Tibial nerve (tissue), 4 donors: ENCODE measurements at regions not wholly inside any gene's neighbourhood (a gene's known extent, or its start where the extent isn't known, plus 50 kb on each side); places are given as distances from the start of the nearest gene placed in this dataset.
"Not testable (repeated sequence)": the region's sequence is repeated elsewhere in the genome, so short reads cannot be mapped to it uniquely, and the experiment has no call there.

Experiments used
- DNase-seq, 2 donors: peaks; one replicate each; pipeline ENCODE4 v3.0.0-alpha.2; 2019; ENCODE audit warnings: low spot score in 2 of 2
- H3K27ac ChIP-seq, 4 donors: fragments of 200-600 bp; sonication (generic) in 3 of 4; one replicate each; pipeline ENCODE4 v1.5.1; 2017 to 2019; ENCODE audit warnings: mild to moderate bottlenecking in 1 of 4
- H3K27me3 ChIP-seq, 2 donors: fragments of 200-600 bp; sonication (generic) in 1 of 2; one replicate each; pipeline versions ENCODE4 v1.5.1 to v1.6.0; 2017 to 2019
- H3K36me3 ChIP-seq, 3 donors: fragments of 200-600 bp; sonication (generic); one replicate each; pipeline ENCODE4 v1.5.1; 2018 to 2019
- H3K4me1 ChIP-seq, 4 donors: fragments of 200-600 bp; sonication (generic) in 3 of 4; one replicate each; pipeline ENCODE4 v1.5.1; 2017 to 2019
- H3K4me3 ChIP-seq, 4 donors: fragments of 200-600 bp; sonication (generic) in 3 of 4; one replicate each; pipeline ENCODE4 v1.5.1; 2017 to 2019; ENCODE audit warnings: mild to moderate bottlenecking in 1 of 4, moderate library complexity in 1 of 4
- H3K9me3 ChIP-seq, 4 donors: fragments of 200-600 bp; sonication (generic) in 3 of 4; one replicate each; pipeline ENCODE4 v1.5.1; 2017 to 2019
- EP300 ChIP-seq, 2 donors: sonication (generic); formaldehyde crosslinking; IDR thresholded peaks; one replicate each; pipeline ENCODE4 v1.6.1; 2017; ENCODE audit warnings: antibody characterized with exemption in 2 of 2, mild to moderate bottlenecking in 1 of 2
- POLR2A ChIP-seq, 2 donors: fragments of 450-650 bp; IDR thresholded peaks; one replicate each; pipeline ENCODE4 v1.6.1; 2017; ENCODE audit warnings: antibody characterized with exemption in 2 of 2, mild to moderate bottlenecking in 2 of 2, moderate library complexity in 2 of 2
- WGBS, 2 donors: methylation state at CpG; one replicate each; pipeline ENCODE4 v1.1.5; 2018; 5-methylcytosine and 5-hydroxymethylcytosine counted together
- TF ChIP-seq, protein P1 (sequence below), 5 experiments: fragments of 200-600 bp in 3 of 5; fragments of 450-650 bp in 2 of 5; sonication (generic) in 3 of 5; IDR thresholded peaks; one replicate each; pipeline ENCODE4 v1.5.1; 2016 to 2019; ENCODE audit warnings: antibody characterized with exemption in 5 of 5, mild to moderate bottlenecking in 3 of 5, moderate library complexity in 2 of 5

DNA sequence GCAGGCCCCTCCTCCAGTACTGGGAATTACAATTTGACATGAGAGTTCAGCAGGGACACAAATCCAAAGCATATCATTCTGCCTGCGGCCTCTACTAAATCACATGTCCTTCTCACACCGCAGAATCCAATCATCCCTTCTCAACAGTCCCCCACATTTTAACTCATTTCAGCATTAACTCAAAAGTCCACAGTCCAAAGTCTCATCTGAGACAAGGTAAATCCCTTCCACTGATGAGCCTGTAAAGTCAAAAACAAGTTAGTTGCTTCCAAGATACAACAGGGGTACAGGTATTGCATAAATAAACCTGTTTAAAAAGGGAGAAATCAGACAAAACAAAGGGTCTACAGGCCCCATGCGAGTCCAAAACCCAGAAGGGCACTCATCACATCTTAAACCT, 64.0 kb downstream of the EBNA1BP2 start:
- no peak overlapping the region for H3K27ac ChIP-seq
- 88 to 90% methylated on average over 3 of the region's 3 CpGs for WGBS, 2 donors
- peaks cover 0 to 27% (median 5%) of the 10 kb centered on the region in 4 donors for H3K9me3 ChIP-seq
- TF ChIP-seq, protein P1, sequence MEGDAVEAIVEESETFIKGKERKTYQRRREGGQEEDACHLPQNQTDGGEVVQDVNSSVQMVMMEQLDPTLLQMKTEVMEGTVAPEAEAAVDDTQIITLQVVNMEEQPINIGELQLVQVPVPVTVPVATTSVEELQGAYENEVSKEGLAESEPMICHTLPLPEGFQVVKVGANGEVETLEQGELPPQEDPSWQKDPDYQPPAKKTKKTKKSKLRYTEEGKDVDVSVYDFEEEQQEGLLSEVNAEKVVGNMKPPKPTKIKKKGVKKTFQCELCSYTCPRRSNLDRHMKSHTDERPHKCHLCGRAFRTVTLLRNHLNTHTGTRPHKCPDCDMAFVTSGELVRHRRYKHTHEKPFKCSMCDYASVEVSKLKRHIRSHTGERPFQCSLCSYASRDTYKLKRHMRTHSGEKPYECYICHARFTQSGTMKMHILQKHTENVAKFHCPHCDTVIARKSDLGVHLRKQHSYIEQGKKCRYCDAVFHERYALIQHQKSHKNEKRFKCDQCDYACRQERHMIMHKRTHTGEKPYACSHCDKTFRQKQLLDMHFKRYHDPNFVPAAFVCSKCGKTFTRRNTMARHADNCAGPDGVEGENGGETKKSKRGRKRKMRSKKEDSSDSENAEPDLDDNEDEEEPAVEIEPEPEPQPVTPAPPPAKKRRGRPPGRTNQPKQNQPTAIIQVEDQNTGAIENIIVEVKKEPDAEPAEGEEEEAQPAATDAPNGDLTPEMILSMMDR (IDR thresholded peaks at IDR 0.05) = no peak
- TF ChIP-seq EP300 (IDR thresholded peaks at IDR 0.05) = no peak
- TF ChIP-seq POLR2A (IDR thresholded peaks at IDR 0.05) = no peak
- no peak overlapping the region for H3K4me3 ChIP-seq
- H3K36me3 ChIP-seq = no peaks in the 10 kb centered on the region
- H3K27me3 ChIP-seq = no peaks in the 10 kb centered on the region
- H3K4me1 ChIP-seq = no peaks in the 10 kb centered on the region
- no peak for DNase-seq

DNA sequence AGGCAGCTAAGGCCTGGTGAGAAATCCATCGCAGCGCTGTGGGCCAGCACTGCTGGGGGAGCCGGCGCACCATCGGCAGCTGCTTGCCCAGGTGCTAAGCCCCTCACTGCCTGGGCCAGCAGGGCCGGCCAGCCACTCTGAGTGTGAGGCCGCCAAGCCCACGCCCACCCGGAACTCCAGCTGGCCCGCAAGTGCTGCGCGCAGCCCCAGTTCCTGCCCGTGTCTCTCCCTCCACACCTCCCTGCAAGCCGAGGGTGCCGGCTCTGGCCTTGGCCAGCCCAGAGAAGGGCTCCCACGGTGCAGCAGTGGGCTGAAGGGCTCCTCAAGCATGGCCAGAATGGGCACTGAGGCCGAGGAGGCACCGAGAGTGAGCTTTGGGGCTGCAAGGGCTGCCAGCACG, 64.4 kb downstream of the EBNA1BP2 start:
- no peaks in the 10 kb centered on the region for H3K4me1 ChIP-seq
- H3K27me3 ChIP-seq = no peaks in the 10 kb centered on the region
- TF ChIP-seq, protein P1 (IDR thresholded peaks at IDR 0.05) = no peak
- TF ChIP-seq POLR2A (IDR thresholded peaks at IDR 0.05) (no peak), EP300 (IDR thresholded peaks at IDR 0.05) (no peak)
- WGBS, 2 donors = 87 to 91% methylated on average over 6 to 17 of the region's 19 CpGs
- H3K27ac ChIP-seq = no peak overlapping the region
- no peak for DNase-seq
- peaks cover 0 to 27% (median 5%) of the 10 kb centered on the region in 4 donors for H3K9me3 ChIP-seq
- H3K4me3 ChIP-seq = no peak overlapping the region
- H3K36me3 ChIP-seq = no peaks in the 10 kb centered on the region

DNA sequence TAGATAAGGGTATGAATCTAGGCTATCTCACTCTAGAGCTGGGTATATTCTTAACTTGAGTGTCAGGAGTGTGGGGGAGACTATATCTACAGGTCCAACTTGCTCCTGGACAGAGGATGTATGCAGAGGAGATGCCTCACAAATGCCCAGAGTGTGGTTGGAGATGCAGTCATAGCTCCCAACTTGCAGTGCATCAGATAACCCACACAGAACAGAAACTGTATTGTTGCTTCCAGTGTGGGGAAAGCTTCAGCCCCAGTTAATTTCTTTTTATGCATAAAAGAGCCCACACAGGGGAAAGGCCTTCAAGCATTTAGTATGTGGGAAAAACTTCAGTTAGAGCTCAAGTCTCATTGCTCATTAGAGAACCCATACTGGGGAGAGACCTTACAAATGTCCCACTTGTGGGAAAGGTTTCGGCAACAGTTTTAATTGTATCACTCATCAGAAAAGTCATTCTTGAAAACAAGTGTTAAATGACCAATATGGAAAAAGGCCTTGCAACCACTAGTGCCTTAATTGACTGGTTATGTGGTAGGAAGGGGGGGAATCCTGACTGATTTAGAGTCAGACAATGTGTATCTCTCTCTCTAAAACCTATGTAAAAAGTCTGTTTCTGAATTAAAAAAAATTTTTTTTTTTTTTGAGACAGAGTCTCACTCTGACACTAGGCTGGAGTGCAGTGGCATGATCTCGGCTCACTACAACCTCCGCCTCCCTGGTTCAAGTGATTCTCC, 67.9 kb downstream of the EBNA1BP2 start:
- no peak for DNase-seq
- Histone ChIP-seq H3K27ac (no peak overlapping the region), H3K27me3 (no peaks in the 10 kb centered on the region), H3K4me1 (no peaks in the 10 kb centered on the region), H3K4me3 (no peak overlapping the region), H3K9me3 (peaks cover 0 to 16% (median 3%) of the 10 kb centered on the region in 4 donors), H3K36me3 (no peaks in the 10 kb centered on the region)
- TF ChIP-seq EP300 (IDR thresholded peaks at IDR 0.05) = no peak
- TF ChIP-seq POLR2A (IDR thresholded peaks at IDR 0.05) = no peak
- TF ChIP-seq, protein P1 (IDR thresholded peaks at IDR 0.05) = no peak
- 97% methylated on average over 3 of the region's 3 CpGs for WGBS, 2 donors

- TF ChIP-seq, protein P1 (IDR thresholded peaks at IDR 0.05) = no peak
- TF ChIP-seq EP300 (IDR thresholded peaks at IDR 0.05) (no peak), POLR2A (IDR thresholded peaks at IDR 0.05) (no peak)
- no peaks in the 10 kb centered on the region for H3K36me3 ChIP-seq
- peaks cover 0 to 7% (median 0%) of the 10 kb centered on the region in 4 donors for H3K9me3 ChIP-seq
- WGBS, 2 donors = 82 to 92% methylated on average over 2 of the region's 2 CpGs
- H3K4me3 ChIP-seq = no peak overlapping the region
- H3K4me1 ChIP-seq = no peaks in the 10 kb centered on the region
- no peak for DNase-seq
- H3K27ac ChIP-seq = no peak overlapping the region
- H3K27me3 ChIP-seq = no peaks in the 10 kb centered on the region
Measured at GRCh38 chr1:43101061-43101460, 71.0 kb downstream of the EBNA1BP2 start.

DNA sequence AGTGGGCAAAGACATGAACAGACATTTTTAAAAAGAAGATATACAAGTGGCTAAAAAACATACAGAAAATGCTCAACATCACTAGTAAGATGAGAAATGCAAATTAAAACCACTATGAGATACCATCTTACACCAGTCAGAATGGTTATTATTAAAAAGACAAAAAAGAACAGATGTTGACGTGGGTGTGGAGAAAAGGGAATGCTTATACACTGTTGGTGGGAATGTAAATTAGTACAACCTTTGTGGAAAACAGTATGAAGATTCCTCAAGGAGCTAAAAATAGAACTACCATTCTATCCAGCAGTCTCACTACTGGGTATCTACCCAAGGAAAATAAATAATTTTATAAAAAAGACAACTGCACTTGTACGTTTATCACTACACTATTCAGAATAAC, 73.9 kb downstream of the EBNA1BP2 start:
- no peak for DNase-seq
- 58 to 80% methylated on average over 2 of the region's 2 CpGs for WGBS, 2 donors

GRCh38 chr1:43096528-43096927, 75.6 kb downstream of the EBNA1BP2 start:
- DNase-seq, H3K36me3 ChIP-seq, H3K4me1 ChIP-seq, H3K9me3 ChIP-seq, H3K27me3 ChIP-seq, H3K4me3 ChIP-seq, H3K27ac ChIP-seq: not testable (repeated sequence)
- 88 to 93% methylated on average over 3 of the region's 3 CpGs for WGBS, 2 donors

More for the DNA sequence above, 73.9 kb downstream of the EBNA1BP2 start:
- no peaks in the 10 kb centered on the region for H3K9me3 ChIP-seq
- H3K4me1 ChIP-seq = no peaks in the 10 kb centered on the region
- TF ChIP-seq POLR2A (IDR thresholded peaks at IDR 0.05) = no peak
- TF ChIP-seq, protein P1 (IDR thresholded peaks at IDR 0.05) = no peak
- TF ChIP-seq EP300 (IDR thresholded peaks at IDR 0.05) = no peak
- no peak overlapping the region for H3K4me3 ChIP-seq
- no peaks in the 10 kb centered on the region for H3K36me3 ChIP-seq
- no peak overlapping the region for H3K27ac ChIP-seq
- H3K27me3 ChIP-seq = no peaks in the 10 kb centered on the region

GRCh38 chr1:43090812-43091211, 81.3 kb downstream of the EBNA1BP2 start:
- not testable (repeated sequence) for H3K36me3 ChIP-seq, H3K27ac ChIP-seq, H3K4me3 ChIP-seq, H3K27me3 ChIP-seq, H3K4me1 ChIP-seq, H3K9me3 ChIP-seq, DNase-seq
- WGBS, 2 donors = 64 to 73% methylated on average over 7 of the region's 7 CpGs

DNA sequence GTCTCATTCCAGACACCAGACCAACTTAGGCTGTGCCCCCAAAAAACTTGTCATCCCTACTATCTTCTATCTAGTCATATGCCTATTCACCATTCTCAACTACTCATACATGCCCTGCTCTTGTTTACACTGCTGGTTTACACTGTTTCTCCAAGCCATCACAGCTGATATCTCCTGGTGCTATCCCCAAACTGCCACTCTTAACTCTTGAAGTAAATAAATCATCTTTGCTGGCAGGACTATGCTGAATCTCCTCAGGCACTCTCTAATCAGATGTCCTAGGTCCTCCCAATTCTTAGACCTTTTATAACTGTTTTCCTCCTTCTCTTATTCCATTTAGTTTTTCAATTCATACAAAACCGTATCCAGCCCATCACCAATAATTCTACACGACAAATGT, 81.9 kb downstream of the EBNA1BP2 start:
- H3K9me3 ChIP-seq, H3K27ac ChIP-seq, H3K36me3 ChIP-seq, H3K4me3 ChIP-seq, H3K4me1 ChIP-seq, H3K27me3 ChIP-seq, DNase-seq: not testable (repeated sequence)
- 85 to 92% methylated on average over 2 of the region's 2 CpGs for WGBS, 2 donors
